Colonic mucosa (tissue), 4 donors: ENCODE measurements at regions not wholly inside any gene's neighbourhood (a gene's known extent, or its start where the extent isn't known, plus 50 kb on each side); places are given as distances from the start of the nearest gene placed in this dataset.
"Not testable (repeated sequence)": the region's sequence is repeated elsewhere in the genome, so short reads cannot be mapped to it uniquely, and the experiment has no call there.

ENCODE experiments used
- DNase-seq: peaks from one replicate; pipeline ENCODE4 v3.0.0-alpha.2; 2020
- H3K27ac ChIP-seq: fragments of 200-600 bp; one replicate; pipeline ENCODE4 v1.8.0; 2021
- H3K27me3 ChIP-seq: fragments of 200-600 bp; one replicate; pipeline ENCODE4 v1.8.0; 2021
- H3K36me3 ChIP-seq: fragments of 200-600 bp; one replicate; pipeline ENCODE4 v1.8.0; 2021
- H3K4me1 ChIP-seq: fragments of 200-600 bp; one replicate; pipeline ENCODE4 v1.8.0; 2021; ENCODE audit warnings: mild to moderate bottlenecking
- H3K4me3 ChIP-seq: fragments of 200-600 bp; one replicate; pipeline ENCODE4 v1.8.0; 2021
- H3K9ac ChIP-seq, 2 donors: one replicate each; pipeline ENCODE4 v1.7.0; 2013; ENCODE audit warnings: control low read depth in 2 of 2, low read depth in 2 of 2, low read length in 2 of 2
- H3K9me3 ChIP-seq: fragments of 200-600 bp; one replicate; pipeline ENCODE4 v1.8.0; 2021
- CTCF ChIP-seq: fragments of 200-600 bp; IDR thresholded peaks from one replicate; pipeline ENCODE4 v1.8.0; 2022; ENCODE audit warnings: antibody characterized with exemption, mild to moderate bottlenecking
- intact Hi-C: fragments of 100-400 bp; cut with DNase I; formaldehyde crosslinking; loops from one replicate; pipeline ENCODE4 v1.14.1; 2022
- donor health status: healthy.
- donor health status: DM: no; HTN: no; CAD: no.
- donor health status: DM: no; HTN: no; CAD: no.

GRCh38 chr7:8885480-8886000 lies 452.1 kb downstream of the NXPH1 start:
- Histone ChIP-seq H3K9me3 (no peaks in the 10 kb centered on the region), H3K9ac (no peak overlapping the region), H3K27me3 (no peaks in the 10 kb centered on the region), H3K4me1 (no peaks in the 10 kb centered on the region), H3K27ac (no peak overlapping the region), H3K36me3 (no peaks in the 10 kb centered on the region), H3K4me3 (no peak overlapping the region)
- no peak for TF ChIP-seq CTCF
- DNase-seq, result no peak
- intact Hi-C loops, result no loop called here

DNA sequence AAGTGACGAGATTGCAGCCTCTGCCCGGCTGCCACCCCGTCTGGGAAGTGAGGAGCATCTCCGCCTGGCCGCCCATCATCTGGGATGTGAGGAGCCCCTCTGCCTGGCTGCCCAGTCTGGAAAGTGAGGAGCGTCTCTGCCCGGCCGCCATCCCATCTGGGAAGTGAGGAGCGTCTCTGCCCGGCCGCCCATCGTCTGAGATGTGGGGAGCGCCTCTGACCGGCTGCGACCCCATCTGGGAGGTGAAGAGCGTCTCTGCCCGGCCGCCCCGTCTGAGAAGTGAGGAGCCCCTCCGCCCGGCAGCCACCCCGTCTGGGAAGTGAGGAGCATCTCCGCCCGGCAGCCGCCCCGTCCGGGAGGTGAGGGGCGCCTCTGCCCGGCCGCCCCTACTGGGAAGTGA lies 456.9 kb downstream of the NXPH1 start:
- H3K9ac ChIP-seq, H3K27ac ChIP-seq, intact Hi-C loops, H3K36me3 ChIP-seq, H3K9me3 ChIP-seq, H3K4me1 ChIP-seq, H3K27me3 ChIP-seq, DNase-seq, H3K4me3 ChIP-seq: not testable (repeated sequence)

DNA sequence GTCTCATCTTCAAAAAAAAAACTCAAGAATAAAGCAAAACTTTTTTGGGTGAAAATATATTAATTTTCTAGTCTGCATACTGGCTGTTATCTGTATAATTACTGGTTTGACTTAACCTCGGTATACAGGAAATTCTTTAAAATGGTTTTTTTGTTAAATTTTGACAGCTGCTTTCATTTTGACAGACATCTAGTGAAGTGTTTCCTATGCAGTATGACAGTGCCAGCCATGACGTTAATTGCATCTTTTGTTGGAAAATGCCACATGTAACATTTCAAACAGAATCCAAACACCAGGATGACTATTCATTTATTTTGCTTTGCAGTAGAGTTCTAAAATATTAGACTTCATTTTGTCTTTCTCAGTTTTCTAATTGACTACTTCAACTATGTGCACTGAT lies 460.4 kb downstream of the NXPH1 start:
- Histone ChIP-seq H3K27me3 (no peaks in the 10 kb centered on the region), H3K36me3 (no peaks in the 10 kb centered on the region), H3K4me3 (no peak overlapping the region), H3K9ac (no peak overlapping the region), H3K9me3 (no peaks in the 10 kb centered on the region), H3K4me1 (no peaks in the 10 kb centered on the region), H3K27ac (no peak overlapping the region)
- TF ChIP-seq CTCF, result no peak
- DNase-seq, result no peak
- intact Hi-C loops, result no loop called here

GRCh38 chr7:8906396-8907075 lies 473.1 kb downstream of the NXPH1 start:
- no peak for TF ChIP-seq CTCF
- intact Hi-C loops, result no loop called here

GRCh38 chr7:8908889-8909288 lies 475.5 kb downstream of the NXPH1 start:
- Histone ChIP-seq H3K27ac (no peak overlapping the region), H3K9ac (no peak overlapping the region), H3K36me3 (no peaks in the 10 kb centered on the region), H3K9me3 (no peaks in the 10 kb centered on the region), H3K27me3 (no peaks in the 10 kb centered on the region), H3K4me1 (no peaks in the 10 kb centered on the region), H3K4me3 (no peak overlapping the region)
- intact Hi-C loops, result no loop called here
- no peak for TF ChIP-seq CTCF
- DNase-seq, result no peak

More at GRCh38 chr7:8906396-8907075, 473.1 kb downstream of the NXPH1 start:
- Histone ChIP-seq H3K4me1 (no peaks in the 10 kb centered on the region), H3K36me3 (no peaks in the 10 kb centered on the region), H3K9me3 (no peaks in the 10 kb centered on the region), H3K4me3 (no peak overlapping the region), H3K27ac (no peak overlapping the region), H3K27me3 (no peaks in the 10 kb centered on the region), H3K9ac (no peak overlapping the region)
- DNase-seq, result no peak

DNA sequence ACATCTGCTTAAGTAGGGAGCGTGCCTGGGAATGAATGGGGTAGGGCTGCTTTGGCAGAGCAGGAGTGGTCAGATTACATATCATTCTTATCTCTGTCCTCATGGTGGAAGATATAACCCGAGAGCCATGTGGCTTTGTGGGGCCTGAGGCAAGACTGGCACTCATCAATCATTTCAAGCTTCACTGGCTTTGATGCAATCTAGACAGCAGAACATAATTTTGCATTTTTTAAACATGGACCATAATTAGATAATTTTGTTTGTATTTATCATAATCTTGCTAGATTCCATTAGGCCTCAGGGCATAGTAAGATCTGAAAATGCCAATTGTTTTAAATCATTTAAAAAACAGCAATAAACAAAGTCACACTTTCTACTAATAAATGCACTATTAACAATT lies 480.3 kb downstream of the NXPH1 start:
- no peak for DNase-seq
- intact Hi-C loops, result no loop called here
- H3K9me3 ChIP-seq, result no peaks in the 10 kb centered on the region
- no peaks in the 10 kb centered on the region for H3K36me3 ChIP-seq
- no peak overlapping the region for H3K27ac ChIP-seq
- TF ChIP-seq CTCF, result no peak
- no peak overlapping the region for H3K4me3 ChIP-seq
- no peak overlapping the region for H3K9ac ChIP-seq
- H3K4me1 ChIP-seq, result no peaks in the 10 kb centered on the region
- no peaks in the 10 kb centered on the region for H3K27me3 ChIP-seq
